NCI-H748 (cell line): ENCODE measurements at regions not wholly inside any gene's neighbourhood (a gene's known extent, or its start where the extent isn't known, plus 50 kb on each side); places are given as distances from the start of the nearest gene placed in this dataset.

Source experiments
- DNase-seq: peaks from one replicate; lab custom pipeline; 2025; ENCODE audit not compliant: unreplicated experiment; lab: John Stamatoyannopoulos, UW

GRCh38 chr2:41737888-41738287 is 309.9 kb upstream of the PKDCC start:
- no peak for DNase-seq

- DNase-seq: no peak
Observed at GRCh38 chr2:41741951-41742595, 305.7 kb upstream of the PKDCC start.

GRCh38 chr2:41743324-41743723 is 304.5 kb upstream of the PKDCC start:
- DNase-seq: no peak

- DNase-seq: no peak
Observed at GRCh38 chr2:41750829-41751228, 297.0 kb upstream of the PKDCC start.

- DNase-seq: no peak
Observed at GRCh38 chr2:41759880-41760279, 287.9 kb upstream of the PKDCC start.

- DNase-seq: peak; percentile 96
Observed at GRCh38 chr2:41763141-41763540, 284.7 kb upstream of the PKDCC start.

GRCh38 chr2:41764131-41764530 is 283.7 kb upstream of the PKDCC start:
- DNase-seq: no peak

GRCh38 chr2:41764919-41765318 is 282.9 kb upstream of the PKDCC start:
- peak; percentile 53 for DNase-seq

GRCh38 chr2:41768310-41768709 is 279.5 kb upstream of the PKDCC start:
- no peak for DNase-seq

GRCh38 chr2:41771710-41772109 is 276.1 kb upstream of the PKDCC start:
- no peak for DNase-seq

- DNase-seq: no peak
Observed at GRCh38 chr2:41772697-41773096, 275.1 kb upstream of the PKDCC start.

- no peak for DNase-seq
Observed at GRCh38 chr2:41774011-41774605, 273.7 kb upstream of the PKDCC start.

GRCh38 chr2:41775366-41776025 is 272.3 kb upstream of the PKDCC start:
- no peak for DNase-seq

- peak; percentile 67 for DNase-seq
Observed at GRCh38 chr2:41779888-41780287, 267.9 kb upstream of the PKDCC start.

- peak; percentile 40 for DNase-seq
Observed at GRCh38 chr2:41782306-41783158, 265.3 kb upstream of the PKDCC start.

- no peak for DNase-seq
Observed at GRCh38 chr2:41784496-41784895, 263.3 kb upstream of the PKDCC start.

GRCh38 chr2:41785251-41786022 is 262.4 kb upstream of the PKDCC start:
- DNase-seq: no peak

GRCh38 chr2:41791523-41791922 is 256.3 kb upstream of the PKDCC start:
- no peak for DNase-seq

- no peak for DNase-seq
Observed at GRCh38 chr2:41803361-41803760, 244.5 kb upstream of the PKDCC start.

GRCh38 chr2:41806286-41806685 is 241.5 kb upstream of the PKDCC start:
- DNase-seq: no peak

GRCh38 chr2:41821167-41821566 is 226.7 kb upstream of the PKDCC start:
- no peak for DNase-seq
